Tibial nerve (tissue), 4 donors: ENCODE measurements at regions not wholly inside any gene's neighbourhood (a gene's known extent, or its start where the extent isn't known, plus 50 kb on each side); places are given as distances from the start of the nearest gene placed in this dataset.

ENCODE experiments used
- DNase-seq, 2 donors: peaks; one replicate each; pipeline ENCODE4 v3.0.0-alpha.2; 2019; ENCODE audit warnings: low spot score in 2 of 2
- H3K27ac ChIP-seq, 4 donors: fragments of 200-600 bp; sonication (generic) in 3 of 4; one replicate each; pipeline ENCODE4 v1.5.1; 2017 to 2019; ENCODE audit warnings: mild to moderate bottlenecking in 1 of 4
- H3K27me3 ChIP-seq, 2 donors: fragments of 200-600 bp; sonication (generic) in 1 of 2; one replicate each; pipeline versions ENCODE4 v1.5.1 to v1.6.0; 2017 to 2019
- H3K36me3 ChIP-seq, 3 donors: fragments of 200-600 bp; sonication (generic); one replicate each; pipeline ENCODE4 v1.5.1; 2018 to 2019
- H3K4me1 ChIP-seq, 4 donors: fragments of 200-600 bp; sonication (generic) in 3 of 4; one replicate each; pipeline ENCODE4 v1.5.1; 2017 to 2019
- H3K4me3 ChIP-seq, 4 donors: fragments of 200-600 bp; sonication (generic) in 3 of 4; one replicate each; pipeline ENCODE4 v1.5.1; 2017 to 2019; ENCODE audit warnings: mild to moderate bottlenecking in 1 of 4, moderate library complexity in 1 of 4
- H3K9me3 ChIP-seq, 4 donors: fragments of 200-600 bp; sonication (generic) in 3 of 4; one replicate each; pipeline ENCODE4 v1.5.1; 2017 to 2019
- CTCF ChIP-seq, 5 experiments: fragments of 200-600 bp in 3 of 5; fragments of 450-650 bp in 2 of 5; sonication (generic) in 3 of 5; IDR thresholded peaks; one replicate each; pipeline ENCODE4 v1.5.1; 2016 to 2019; ENCODE audit warnings: antibody characterized with exemption in 5 of 5, mild to moderate bottlenecking in 3 of 5, moderate library complexity in 2 of 5
- EP300 ChIP-seq, 2 donors: sonication (generic); formaldehyde crosslinking; IDR thresholded peaks; one replicate each; pipeline ENCODE4 v1.6.1; 2017; ENCODE audit warnings: antibody characterized with exemption in 2 of 2, mild to moderate bottlenecking in 1 of 2
- POLR2A ChIP-seq, 2 donors: fragments of 450-650 bp; IDR thresholded peaks; one replicate each; pipeline ENCODE4 v1.6.1; 2017; ENCODE audit warnings: antibody characterized with exemption in 2 of 2, mild to moderate bottlenecking in 2 of 2, moderate library complexity in 2 of 2
- WGBS, 2 donors: methylation state at CpG; one replicate each; pipeline ENCODE4 v1.1.5; 2018; 5-methylcytosine and 5-hydroxymethylcytosine counted together

- DNase-seq: no peak
Measured at GRCh38 chr4:163680386-163681098, 186.1 kb downstream of the TMA16 start.

GRCh38 chr4:163681208-163681821 is 186.8 kb downstream of the TMA16 start:
- no peak overlapping the region for H3K27ac ChIP-seq
- H3K36me3 ChIP-seq: no peaks in the 10 kb centered on the region
- WGBS, 2 donors: 43 to 59% methylated on average over 2 of the region's 2 CpGs
- no peaks in the 10 kb centered on the region for H3K4me1 ChIP-seq
- DNase-seq: peak in 1 of 2 donors; percentile 43
- H3K27me3 ChIP-seq: no peaks in the 10 kb centered on the region
- H3K4me3 ChIP-seq: no peak overlapping the region
- TF ChIP-seq EP300 (IDR thresholded peaks at IDR 0.05) (no peak), CTCF (IDR thresholded peaks at IDR 0.05) (peak in 3 of 5 experiments; percentile 22 to 35 (median 35)), POLR2A (IDR thresholded peaks at IDR 0.05) (no peak)
- H3K9me3 ChIP-seq: no peaks in the 10 kb centered on the region

More at GRCh38 chr4:163680386-163681098, 186.1 kb downstream of the TMA16 start:
- Histone ChIP-seq H3K27ac (no peak overlapping the region), H3K9me3 (no peaks in the 10 kb centered on the region), H3K27me3 (no peaks in the 10 kb centered on the region), H3K4me3 (no peak overlapping the region), H3K4me1 (no peaks in the 10 kb centered on the region), H3K36me3 (no peaks in the 10 kb centered on the region)
- TF ChIP-seq EP300 (IDR thresholded peaks at IDR 0.05) (no peak), POLR2A (IDR thresholded peaks at IDR 0.05) (no peak)
- WGBS, 2 donors: 60 to 66% methylated on average over 1 of the region's 1 CpG

- no peak for DNase-seq
- no peaks in the 10 kb centered on the region for H3K9me3 ChIP-seq
- H3K27ac ChIP-seq: no peak overlapping the region
- no peaks in the 10 kb centered on the region for H3K36me3 ChIP-seq
- no peaks in the 10 kb centered on the region for H3K27me3 ChIP-seq
- TF ChIP-seq CTCF (IDR thresholded peaks at IDR 0.05) (no peak), EP300 (IDR thresholded peaks at IDR 0.05) (no peak), POLR2A (IDR thresholded peaks at IDR 0.05) (no peak)
- no peaks in the 10 kb centered on the region for H3K4me1 ChIP-seq
- no peak overlapping the region for H3K4me3 ChIP-seq
Measured at GRCh38 chr4:163688856-163689255, 194.4 kb downstream of the TMA16 start.

GRCh38 chr4:163693211-163693610 is 198.7 kb downstream of the TMA16 start:
- TF ChIP-seq POLR2A (IDR thresholded peaks at IDR 0.05): no peak
- no peak for TF ChIP-seq EP300 (IDR thresholded peaks at IDR 0.05)
- no peak for TF ChIP-seq CTCF (IDR thresholded peaks at IDR 0.05)
- H3K9me3 ChIP-seq: no peaks in the 10 kb centered on the region
- H3K4me1 ChIP-seq: no peaks in the 10 kb centered on the region

GRCh38 chr4:163693776-163694175 is 199.3 kb downstream of the TMA16 start:
- no peaks in the 10 kb centered on the region for H3K27me3 ChIP-seq
- no peaks in the 10 kb centered on the region for H3K36me3 ChIP-seq
- H3K4me3 ChIP-seq: no peak overlapping the region
- no peak overlapping the region for H3K27ac ChIP-seq
- no peaks in the 10 kb centered on the region for H3K4me1 ChIP-seq
- H3K9me3 ChIP-seq: no peaks in the 10 kb centered on the region
- 89 to 91% methylated on average over 4 of the region's 4 CpGs for WGBS, 2 donors
- TF ChIP-seq POLR2A (IDR thresholded peaks at IDR 0.05) (no peak), EP300 (IDR thresholded peaks at IDR 0.05) (no peak), CTCF (IDR thresholded peaks at IDR 0.05) (no peak)
- no peak for DNase-seq

More at GRCh38 chr4:163693211-163693610, 198.7 kb downstream of the TMA16 start:
- H3K4me3 ChIP-seq: no peak overlapping the region
- no peak for DNase-seq
- no peak overlapping the region for H3K27ac ChIP-seq
- no peaks in the 10 kb centered on the region for H3K27me3 ChIP-seq
- H3K36me3 ChIP-seq: no peaks in the 10 kb centered on the region
